BE2C (cell line): ENCODE measurements at regions not wholly inside any gene's neighbourhood (a gene's known extent, or its start where the extent isn't known, plus 50 kb on each side); places are given as distances from the start of the nearest gene placed in this dataset.

Experiments
- DNase-seq: peaks from one replicate; pipeline ENCODE4 v3.0.0-alpha.2; 2020
- H3K27me3 ChIP-seq: fragments of 250-450 bp; sonication (Bioruptor Pico); 2 replicates; pipeline ENCODE4 v1.5.1; 2020; ENCODE audit warnings: mild to moderate bottlenecking
- H3K36me3 ChIP-seq: fragments of 250-450 bp; sonication (Bioruptor Pico); 2 replicates; pipeline ENCODE4 v1.5.1; 2020; ENCODE audit warnings: mild to moderate bottlenecking
- H3K4me1 ChIP-seq: fragments of 250-450 bp; sonication (Bioruptor Pico); 2 replicates; pipeline ENCODE4 v1.5.1; 2020
- H3K4me3 ChIP-seq: 2 replicates; pipeline ENCODE4 v1.5.1; 2011; ENCODE audit warnings: low read depth, low read length
- H3K9me3 ChIP-seq: fragments of 250-450 bp; sonication (Bioruptor Pico); 2 replicates; pipeline ENCODE4 v1.5.1; 2020
- CTCF ChIP-seq: IDR thresholded peaks from 2 replicates; pipeline ENCODE4 v1.5.1; 2012; ENCODE audit warnings: mild to moderate bottlenecking, low read depth, low read length

GRCh38 chr2:207286106-207286505 is 120.4 kb upstream of the KLF7 start:
- Histone ChIP-seq H3K9me3 (no peaks in the 10 kb centered on the region), H3K27me3 (no peaks in the 10 kb centered on the region), H3K4me3 (no peak overlapping the region), H3K4me1 (peaks cover 55% of the 10 kb centered on the region), H3K36me3 (no peaks in the 10 kb centered on the region)
- DNase-seq, result no peak
- TF ChIP-seq CTCF, result no peak

- Histone ChIP-seq H3K36me3 (no peaks in the 10 kb centered on the region), H3K4me3 (no peak overlapping the region), H3K27me3 (no peaks in the 10 kb centered on the region), H3K9me3 (no peaks in the 10 kb centered on the region; the same call in 1 of the 2 replicates), H3K4me1 (peaks cover 39% of the 10 kb centered on the region)
- peak; percentile 37 for DNase-seq
- 0 out of 2 replicates have a peak, but pooled peaks have one; percentile 1 for TF ChIP-seq CTCF
These were observed 122.9 kb upstream of the KLF7 start for GRCh38 chr2:207288628-207289027.

- peaks cover 30% of the 10 kb centered on the region for H3K4me1 ChIP-seq
- no peak for DNase-seq
- H3K4me3 ChIP-seq, result no peak overlapping the region
These were observed 123.7 kb upstream of the KLF7 start for GRCh38 chr2:207289295-207290018.

GRCh38 chr2:207290833-207291624 is 125.3 kb upstream of the KLF7 start:
- TF ChIP-seq CTCF, result no peak
- no peak for DNase-seq
- no peak overlapping the region for H3K4me3 ChIP-seq
- no peaks in the 10 kb centered on the region for H3K36me3 ChIP-seq
- no peaks in the 10 kb centered on the region for H3K27me3 ChIP-seq
- H3K4me1 ChIP-seq, result peaks cover 15% of the 10 kb centered on the region
- H3K9me3 ChIP-seq, result no peaks in the 10 kb centered on the region; the same call in 1 of the 2 replicates

More at GRCh38 chr2:207289295-207290018, 123.7 kb upstream of the KLF7 start:
- Histone ChIP-seq H3K9me3 (no peaks in the 10 kb centered on the region; the same call in 1 of the 2 replicates), H3K36me3 (no peaks in the 10 kb centered on the region), H3K27me3 (no peaks in the 10 kb centered on the region)
- TF ChIP-seq CTCF, result no peak

- no peak for TF ChIP-seq CTCF
- Histone ChIP-seq H3K4me3 (no peak overlapping the region), H3K4me1 (peaks cover 13% of the 10 kb centered on the region), H3K27me3 (no peaks in the 10 kb centered on the region), H3K36me3 (no peaks in the 10 kb centered on the region), H3K9me3 (no peaks in the 10 kb centered on the region; the same call in 1 of the 2 replicates)
- DNase-seq, result no peak
These were observed 126.0 kb upstream of the KLF7 start for GRCh38 chr2:207291625-207292252.
